Fibroblast of skin of scalp (primary cell): ENCODE measurements at regions not wholly inside any gene's neighbourhood (a gene's known extent, or its start where the extent isn't known, plus 50 kb on each side); places are given as distances from the start of the nearest gene placed in this dataset.
"Not testable (repeated sequence)": the region's sequence is repeated elsewhere in the genome, so short reads cannot be mapped to it uniquely, and the experiment has no call there.

Experiments
- DNase-seq: peaks from one replicate; pipeline ENCODE4 v3.0.0-alpha.2; 2013

DNA sequence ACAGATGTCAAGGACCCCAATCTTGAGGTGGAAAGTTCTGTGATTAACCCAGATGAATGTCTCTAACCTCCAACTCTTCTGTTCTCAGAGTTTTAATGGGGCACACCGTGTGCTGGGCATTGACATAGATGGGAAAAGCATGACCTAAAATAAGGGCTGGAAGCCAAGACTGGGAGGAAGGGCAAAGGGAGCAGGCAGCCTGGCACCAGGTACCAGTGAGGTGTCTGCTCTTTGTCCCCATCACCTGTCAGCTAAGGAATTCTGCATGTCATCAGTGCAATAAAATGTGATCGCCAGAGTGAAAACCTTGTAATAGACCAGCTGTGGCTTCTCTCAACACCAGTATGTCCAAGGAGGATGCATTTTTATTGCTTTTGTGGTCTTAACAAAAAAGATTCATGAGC lies 143.5 kb upstream of the TPM1 start:
- no peak for DNase-seq

DNA sequence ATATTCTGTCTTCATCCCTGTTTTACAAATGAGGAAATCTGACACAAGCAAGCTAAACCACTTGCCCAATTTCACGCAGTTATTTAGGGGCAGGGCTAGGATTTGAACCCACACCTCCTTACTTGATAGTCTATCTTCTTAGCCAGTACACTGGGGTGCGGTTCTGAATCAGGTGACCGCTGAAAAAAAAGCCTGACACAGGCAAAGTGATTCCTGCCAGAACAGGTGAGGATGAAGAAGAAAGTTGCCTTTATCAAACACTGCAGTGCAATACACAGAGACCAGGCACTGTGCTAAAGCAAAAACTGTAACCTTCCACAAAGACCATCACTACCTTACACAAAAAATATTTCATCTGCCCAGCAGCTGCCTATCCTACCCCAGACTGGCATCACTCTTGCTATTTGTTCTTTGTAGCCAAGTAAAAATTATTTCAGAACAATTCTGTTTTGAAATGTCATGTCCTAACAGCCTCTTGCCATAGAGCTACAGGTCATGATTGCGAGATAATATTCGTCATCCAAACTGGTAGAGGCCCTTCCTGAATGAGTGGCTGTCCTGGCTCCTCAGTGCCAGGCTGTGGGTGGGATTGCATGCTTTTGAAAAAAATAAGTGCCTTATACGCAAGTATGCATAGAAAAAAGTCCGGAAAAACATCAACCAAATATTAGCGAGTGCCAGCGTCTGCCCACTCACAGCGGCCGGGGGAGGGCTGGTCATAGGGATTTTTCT lies 142.3 kb upstream of the TPM1 start:
- no peak for DNase-seq

DNA sequence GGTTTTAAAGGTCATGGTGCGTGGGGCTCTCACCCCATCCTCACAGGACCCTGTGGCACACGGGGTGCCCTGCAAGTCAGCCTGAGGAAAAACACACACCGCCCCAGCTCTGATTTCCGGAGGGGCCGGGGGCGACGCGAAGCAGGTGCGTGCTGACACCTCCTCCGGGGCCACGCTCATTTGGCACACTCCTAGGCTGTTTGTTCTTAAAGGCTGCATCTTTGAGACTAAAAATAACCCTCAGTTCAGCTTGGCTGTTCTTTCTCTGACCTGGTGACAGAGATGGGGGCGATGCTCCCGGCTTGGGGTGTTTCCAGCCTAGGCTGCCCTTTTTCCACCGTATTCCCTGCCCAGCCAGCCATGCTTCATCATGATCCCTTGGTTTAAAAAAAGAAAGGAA lies 141.5 kb upstream of the TPM1 start:
- DNase-seq = no peak

DNA sequence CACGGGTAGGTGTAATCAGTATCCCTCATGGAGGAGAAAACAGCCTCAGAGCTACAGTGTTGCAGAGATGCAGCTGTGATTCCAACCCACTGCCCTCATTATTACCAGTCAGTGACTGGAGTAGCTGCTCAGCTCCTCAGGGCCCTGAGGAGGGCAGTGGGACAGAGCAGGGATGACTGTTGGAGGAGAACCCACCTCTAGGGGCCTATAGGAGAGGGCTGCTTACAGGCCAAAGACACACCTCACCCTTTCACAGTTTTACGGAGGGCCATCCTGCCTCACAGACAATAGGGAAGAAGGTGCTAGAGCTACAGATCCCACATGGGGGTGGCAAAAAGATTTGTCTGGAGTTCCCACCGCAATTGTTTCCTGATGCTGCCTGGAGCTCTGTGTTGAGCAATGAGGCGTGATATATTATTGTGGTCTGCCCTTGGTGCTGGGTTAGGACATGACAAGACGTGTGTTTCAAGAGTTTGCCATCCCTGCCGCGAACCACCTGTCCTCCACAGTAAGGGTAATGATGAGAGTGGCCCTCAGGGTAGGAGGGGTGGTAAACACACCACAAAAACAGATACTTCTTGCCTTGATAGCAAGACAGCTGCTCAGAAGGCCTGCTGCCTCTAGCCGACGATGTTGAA lies 140.5 kb upstream of the TPM1 start:
- no peak for DNase-seq

DNA sequence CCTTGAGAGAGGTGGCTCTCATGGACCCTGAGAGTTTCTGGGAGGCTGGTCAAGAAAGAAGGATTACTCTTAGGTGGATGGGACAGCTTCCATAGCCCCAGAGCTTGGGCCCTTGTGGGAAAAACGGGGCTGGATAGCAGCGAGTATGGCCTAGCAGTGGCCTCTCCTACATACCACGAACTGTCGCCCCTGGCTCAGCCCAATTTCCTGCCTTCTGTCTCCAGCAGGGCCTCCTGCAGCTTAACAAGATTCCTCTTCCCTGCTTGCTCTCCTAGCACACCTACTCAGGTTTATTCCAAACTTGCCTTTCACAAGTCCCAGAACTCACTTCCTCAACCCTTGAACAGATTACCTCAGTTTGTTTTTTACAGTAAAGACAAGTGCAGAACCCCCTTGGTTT lies 139.7 kb upstream of the TPM1 start:
- no peak for DNase-seq

DNA sequence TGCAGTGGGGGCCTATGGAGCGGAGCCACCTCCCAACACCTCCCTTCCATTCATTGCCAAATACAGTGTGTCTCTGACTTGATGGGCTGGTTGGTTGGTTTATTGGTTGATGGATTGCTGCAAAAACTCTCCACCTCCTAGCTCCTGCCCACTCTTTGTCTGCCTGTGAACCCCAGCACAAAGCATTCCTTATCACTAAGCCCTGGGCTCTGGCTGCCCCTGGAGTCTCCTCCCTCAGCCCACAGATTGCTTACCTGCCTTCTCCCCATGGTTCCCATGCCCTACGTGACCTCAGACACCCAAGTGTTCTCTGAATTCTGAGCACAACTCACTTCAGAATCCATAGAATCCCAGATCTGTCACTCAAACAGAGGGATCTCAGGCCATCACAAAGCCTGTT lies 139.1 kb upstream of the TPM1 start:
- DNase-seq = no peak

DNA sequence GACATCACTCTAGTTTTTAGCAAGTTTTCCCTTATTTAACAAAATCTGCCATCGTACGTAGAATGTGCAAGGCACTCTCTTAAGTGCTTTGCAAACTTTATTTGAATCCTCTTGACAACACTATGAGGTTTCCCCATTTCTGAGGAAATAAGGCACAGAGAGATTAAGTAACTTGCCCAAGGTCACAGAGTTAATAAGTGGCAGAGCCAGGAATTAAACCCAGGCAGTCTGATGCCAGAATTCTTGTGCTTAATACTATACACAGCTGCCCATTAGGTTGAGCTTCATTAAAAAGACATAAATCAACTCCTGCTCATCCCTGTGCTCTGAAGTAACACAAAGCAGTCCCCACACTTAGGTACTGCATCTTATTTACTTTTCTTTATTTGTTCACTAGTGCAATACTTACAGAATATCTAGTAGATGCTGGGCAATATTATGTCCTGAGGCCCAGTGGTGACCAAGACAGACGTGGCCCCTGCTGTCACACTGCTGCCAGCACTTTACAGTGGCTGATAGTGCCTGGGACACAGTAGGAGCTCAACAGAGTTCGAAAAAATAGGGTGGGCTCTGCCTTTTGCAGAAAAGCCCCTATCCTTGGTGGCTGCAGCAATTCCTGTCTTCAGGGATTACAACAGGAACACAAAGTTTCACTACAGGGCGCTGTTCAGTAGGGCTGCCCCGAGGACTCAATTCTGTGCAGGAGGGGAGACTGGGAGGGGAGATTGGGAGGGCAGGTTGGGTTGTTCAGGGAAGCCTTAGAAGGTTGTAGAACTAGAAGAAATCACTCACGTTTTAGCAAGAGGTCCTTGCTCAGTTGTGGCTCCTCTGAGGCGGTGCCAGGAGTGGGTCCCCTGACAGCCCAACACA lies 138.3 kb upstream of the TPM1 start:
- no peak for DNase-seq

DNA sequence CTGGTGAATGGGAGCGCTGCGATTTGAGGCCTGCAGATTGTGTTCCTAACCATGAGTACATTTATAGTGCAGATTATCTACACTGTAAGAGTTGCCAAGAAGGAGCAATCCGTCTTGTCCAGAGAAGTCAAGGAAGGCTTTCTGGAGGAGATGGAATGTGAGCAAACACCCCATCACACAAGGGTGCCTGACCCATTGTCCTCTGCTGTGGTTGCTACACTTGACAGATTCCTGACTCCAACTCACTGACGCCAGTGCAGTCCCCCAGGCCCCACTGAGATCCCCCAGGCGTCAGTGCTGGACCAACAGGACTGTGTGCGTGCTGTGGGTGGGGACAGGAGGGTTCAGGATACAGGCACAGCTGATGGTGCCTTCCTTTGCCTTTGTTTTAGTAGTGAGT lies 135.9 kb upstream of the TPM1 start:
- DNase-seq = no peak

DNA sequence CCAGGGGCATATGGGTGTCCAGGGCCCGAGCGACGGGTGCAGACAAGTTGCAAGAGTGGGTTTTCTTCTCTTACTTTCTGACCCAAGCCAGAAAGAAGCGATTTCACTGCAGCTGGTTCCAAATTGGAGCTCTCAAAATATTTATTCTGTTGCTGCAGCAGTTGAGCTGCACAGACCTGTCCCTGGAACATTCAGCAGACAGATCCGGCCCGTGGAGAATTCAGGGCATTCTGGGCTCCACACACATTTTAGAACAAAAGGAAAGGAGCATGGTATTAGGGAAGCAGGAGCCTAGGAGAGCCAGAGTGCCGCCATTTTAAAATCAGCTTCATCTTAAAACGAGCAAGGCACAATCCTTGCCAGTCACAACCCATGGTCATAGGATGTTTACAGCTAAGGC lies 135.3 kb upstream of the TPM1 start:
- DNase-seq = no peak

DNA sequence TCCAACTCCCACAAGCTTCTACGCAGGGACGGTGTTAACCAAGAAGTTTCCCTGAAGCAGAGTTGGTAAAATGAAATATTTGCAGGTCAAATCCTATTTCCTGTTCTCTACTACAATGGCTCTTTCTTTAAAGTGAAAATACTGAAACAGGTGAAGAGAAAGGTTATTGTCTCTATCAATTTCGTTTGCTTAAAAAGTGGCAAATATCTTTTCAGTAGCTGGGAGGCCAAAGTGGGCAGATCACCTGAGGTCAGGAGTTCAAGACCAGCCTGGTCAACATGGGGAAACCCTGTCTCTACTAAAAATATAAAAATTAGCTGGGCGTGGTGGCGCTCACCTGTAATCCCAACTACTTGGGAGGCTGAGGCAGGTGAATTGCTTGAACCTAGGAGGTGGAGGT lies 134.2 kb upstream of the TPM1 start:
- DNase-seq = not testable (repeated sequence)

DNA sequence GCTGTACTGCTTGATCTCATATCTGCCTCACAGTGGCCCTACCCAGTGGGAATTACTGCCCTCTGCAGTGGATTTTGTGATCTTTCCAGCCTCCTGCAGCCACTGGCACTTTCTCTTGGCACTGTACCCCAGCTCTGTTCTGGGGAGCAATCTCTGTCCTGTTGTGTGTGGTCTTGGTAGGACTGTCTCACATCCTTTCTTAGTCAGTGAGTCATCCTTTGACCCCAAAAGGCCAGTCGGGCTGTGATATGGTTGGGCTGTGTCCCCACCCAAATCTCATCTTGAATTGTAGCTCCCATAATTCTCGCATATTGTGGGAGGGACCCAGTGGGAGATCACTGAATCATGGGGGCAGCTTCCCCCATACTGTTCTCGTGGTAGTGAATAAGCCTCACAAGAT lies 133.3 kb upstream of the TPM1 start:
- DNase-seq = peak; percentile 36

DNA sequence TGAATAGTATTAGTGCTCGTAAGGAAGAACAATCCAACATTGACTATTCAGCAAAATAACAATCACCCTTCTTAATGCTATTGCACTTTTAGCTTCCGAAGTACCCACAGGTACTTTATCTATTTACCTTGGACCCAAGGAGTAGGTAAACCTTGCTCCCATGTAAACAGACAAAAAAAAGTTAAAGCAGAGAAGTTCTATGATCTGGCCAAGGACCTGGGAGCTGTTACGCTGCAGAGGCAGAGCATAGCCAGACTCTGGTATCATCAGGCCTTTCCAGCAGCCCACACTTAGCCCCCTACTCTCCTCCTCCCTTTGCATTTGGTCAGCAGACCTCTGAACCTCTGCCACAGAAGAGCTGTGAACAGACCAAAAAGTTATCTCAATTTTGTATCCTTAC lies 130.3 kb upstream of the TPM1 start:
- DNase-seq = no peak

DNA sequence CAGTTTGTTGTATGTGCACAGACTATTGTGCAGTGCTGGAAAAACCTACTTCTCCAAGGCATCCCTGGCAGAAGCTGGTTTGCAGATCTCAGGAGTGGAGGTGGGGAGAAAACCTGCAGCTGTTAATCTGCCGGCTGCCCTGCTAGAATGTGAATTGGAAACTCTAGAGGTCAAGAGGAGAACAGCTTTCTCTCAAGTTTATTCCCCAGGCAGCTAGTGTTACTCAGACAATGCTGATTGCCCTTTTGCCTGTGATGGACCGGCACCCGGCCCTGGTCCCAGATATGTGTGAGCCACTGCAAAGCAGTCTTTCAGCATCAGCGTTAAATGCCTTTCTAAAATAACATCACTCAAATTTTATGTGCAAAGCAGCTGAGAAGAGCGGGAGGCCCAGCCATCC lies 129.7 kb upstream of the TPM1 start:
- DNase-seq = no peak

DNA sequence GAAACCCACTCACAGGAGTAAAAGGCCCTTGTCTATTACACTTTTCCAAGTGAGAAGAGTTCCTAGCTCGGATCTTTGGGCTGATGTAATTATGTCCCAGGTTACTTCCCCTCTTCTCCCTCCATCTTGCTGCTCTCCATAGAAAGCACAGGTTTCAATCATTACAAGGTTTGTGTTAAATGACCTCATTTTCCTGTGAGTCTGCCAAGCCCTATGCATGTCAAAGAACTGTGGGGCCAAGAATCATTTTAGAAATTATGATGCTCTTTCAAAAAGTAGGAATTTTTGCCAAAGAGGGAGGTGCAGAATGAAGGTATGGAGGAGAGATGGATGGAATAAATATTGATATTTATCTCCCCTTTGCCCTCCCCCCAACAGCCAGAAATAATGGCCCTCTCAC lies 129.3 kb upstream of the TPM1 start:
- DNase-seq = no peak

DNA sequence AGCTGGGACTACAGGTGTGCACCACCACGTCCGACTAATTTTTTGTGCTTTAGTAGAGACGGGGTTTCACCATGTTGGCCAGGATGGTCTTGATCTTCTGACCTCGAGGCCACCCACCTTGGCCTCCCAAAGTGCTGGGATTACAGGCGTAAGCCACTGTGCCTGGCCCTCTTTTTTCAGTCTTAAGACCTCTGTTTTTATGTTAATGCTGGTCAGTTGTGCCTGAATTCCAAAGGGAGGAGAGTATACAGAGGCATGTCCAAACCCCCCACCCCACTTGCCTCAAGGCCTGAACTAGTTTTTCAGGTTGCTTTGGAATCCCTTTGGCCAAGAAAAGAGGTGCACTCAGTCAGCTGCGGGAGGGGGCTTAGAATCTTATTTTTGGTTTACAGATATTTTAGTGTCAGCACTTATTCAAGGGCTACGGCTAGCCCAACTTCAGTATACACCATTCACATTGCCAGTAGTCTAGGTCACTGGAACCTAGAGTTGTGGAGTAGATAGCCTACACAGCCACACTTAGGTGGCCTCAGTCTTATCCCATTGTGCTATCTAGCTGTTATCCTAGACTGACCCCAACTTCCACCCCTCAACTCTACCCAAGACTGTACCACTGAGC lies 128.0 kb upstream of the TPM1 start:
- no peak for DNase-seq

DNA sequence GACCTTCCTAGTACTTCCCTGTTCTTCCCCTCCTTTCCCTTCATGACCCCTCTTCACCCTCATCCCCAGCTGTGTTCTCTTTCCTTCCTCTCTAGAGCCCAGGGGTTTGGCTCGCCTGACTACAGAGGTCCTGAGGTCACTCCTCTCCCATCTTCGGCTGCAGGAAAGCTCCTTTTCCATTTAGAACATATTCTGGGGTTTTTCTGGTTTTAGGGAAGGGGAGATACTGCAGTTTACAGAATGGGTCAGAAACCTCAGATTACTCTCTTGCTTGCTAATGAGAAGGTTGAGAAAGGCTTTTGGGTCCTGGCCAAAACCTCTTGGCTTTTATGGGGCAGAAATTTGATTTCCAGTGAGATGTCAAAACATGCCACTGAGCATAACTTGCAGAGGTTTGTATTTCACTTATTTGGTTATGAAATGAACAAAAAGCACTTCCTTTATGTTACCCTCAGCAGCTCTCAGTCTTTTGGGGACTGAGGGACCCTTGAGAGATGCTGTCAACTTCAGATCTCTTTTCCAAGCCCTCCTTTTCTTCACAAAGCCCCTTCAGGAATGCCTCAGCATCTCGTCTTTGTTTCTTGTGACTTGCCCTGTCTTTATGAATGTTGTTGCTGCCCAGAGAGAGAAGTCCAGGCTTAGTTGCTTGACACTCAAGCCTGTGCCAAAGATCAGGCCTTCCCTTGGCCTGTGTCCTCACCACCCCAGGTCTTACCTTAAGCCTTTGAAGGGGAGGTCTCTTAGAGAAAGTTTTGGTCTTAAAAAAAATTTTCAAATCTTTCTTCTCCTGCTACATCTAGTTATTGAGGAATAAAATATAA lies 121.7 kb upstream of the TPM1 start:
- DNase-seq = peak; percentile 78

DNA sequence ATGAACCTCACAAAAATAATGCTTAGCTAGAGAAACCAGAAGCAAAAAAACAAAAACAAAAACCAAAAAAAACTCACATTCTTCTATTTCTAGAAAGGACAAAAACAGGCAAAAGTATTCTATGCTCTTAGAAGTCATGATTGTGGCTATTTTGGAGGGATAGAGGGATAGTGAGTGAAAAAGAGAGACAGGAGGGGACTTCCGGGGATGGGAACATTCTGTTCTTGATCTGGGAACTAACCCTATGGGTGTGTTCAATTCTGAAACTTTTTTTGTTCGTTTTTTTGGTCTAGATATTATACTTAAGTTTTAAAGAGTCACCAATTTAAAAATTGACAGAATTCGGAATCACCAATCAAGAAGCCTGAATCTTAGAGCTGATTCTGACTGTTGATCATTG lies 120.0 kb upstream of the TPM1 start:
- no peak for DNase-seq

DNA sequence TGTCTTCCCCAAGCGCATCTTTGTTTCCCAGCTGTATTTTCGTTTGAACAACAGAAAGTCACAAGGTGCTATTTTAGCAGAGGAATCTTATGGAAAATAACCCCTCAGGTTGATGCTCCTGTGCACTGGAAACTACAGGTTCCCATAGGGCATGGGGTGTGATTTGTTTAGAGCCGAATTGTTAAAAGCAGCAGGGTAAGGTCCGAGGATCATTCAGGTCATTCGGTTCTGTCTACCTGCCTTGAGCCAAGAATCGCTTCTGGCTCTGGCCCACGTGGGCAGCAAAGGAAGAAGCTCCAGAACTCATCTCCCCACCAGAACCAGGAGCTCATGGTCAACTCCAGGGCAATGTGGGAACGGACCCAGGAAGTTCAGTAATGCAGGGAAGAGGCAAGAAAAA lies 116.7 kb upstream of the TPM1 start:
- no peak for DNase-seq

DNA sequence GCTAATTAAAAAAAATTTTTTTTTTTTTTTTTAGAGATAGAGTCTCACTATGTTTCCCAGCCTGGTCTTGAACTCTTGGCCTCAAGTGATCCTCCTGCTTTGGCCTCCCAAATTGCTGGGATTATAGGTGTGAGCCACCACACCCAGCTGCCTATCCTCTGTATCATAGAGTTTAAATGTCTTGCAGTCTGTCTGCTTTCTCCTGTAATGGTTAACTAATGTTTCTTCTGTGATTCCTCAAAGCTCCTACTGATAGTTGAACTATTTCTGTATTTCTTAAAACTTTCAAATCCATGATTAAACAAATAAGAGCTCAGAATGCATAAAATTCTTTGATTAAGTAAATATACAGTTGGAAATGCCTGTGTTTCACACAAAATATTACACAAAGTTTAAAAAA lies 115.4 kb upstream of the TPM1 start:
- peak; percentile 51 for DNase-seq

DNA sequence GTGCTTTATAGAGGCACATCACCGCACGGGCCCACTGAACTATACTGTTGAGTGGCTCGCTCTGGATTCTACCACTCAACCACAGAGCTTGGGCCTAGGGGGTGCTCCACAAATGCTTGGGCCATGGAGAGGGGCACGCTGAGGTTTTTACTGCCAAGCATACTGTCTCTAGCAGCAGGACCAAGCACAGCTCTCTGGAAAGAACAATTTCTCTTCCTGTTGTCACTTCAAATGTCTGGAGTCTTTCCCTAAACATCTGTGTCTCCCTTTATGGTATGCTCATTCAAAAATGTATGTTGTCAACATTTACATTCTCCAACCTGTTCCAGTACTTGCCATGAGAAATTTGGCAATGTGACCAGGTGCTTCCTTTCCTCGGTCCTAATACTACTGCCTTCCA lies 114.7 kb upstream of the TPM1 start:
- DNase-seq = no peak

DNA sequence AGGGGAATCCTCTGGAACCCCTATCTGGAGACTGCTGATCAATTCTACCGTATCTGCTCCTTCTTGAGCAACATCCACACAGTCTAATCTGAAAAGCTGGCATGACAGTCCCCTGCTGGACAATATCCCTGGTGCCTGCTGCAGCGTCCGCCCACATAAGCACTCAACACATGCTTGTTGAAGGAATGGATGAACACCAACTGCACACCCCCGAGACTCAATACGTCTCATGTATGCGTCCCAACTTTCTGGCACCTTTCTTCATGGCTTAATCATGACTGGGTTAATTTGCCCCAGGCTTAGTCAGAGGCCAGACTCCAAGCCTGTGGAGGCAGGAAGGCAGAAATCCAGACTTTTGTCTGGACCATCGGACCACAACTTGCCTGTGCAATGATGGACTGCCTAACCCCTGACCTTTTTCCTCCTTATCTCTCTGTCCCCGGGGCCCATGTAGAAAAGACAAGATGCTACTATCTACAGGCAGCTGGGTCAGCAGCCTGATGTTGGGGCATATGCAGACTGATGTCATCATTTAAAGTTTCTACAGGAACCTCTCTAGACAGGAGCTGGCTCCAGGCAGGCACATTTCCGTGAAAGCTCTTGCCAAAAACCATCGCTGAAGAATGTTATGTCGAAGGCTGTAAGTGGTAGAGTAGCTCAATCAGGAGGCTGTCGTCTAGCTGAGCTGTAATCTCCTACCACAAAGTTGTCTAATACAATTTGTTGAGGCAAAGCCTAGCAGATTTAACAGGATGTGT lies 114.1 kb upstream of the TPM1 start:
- peak; percentile 97 for DNase-seq

DNA sequence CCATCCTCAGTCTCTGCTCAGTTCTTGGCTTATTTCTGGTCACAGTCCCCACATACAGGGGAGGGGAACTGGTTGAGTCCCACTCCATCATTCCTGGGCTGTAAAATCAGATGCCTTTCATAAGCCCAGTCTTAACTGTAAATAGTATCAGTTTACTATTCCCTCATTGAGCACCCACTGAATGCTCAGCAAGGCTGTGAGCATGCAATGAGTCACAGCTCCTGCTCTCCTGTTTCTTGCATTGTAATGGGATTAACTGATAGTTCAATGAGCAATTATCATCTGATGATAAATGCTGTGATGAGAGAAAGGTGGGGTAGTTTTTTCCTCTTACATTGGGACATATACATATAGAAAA lies 113.6 kb upstream of the TPM1 start:
- no peak for DNase-seq
